Naive thymus-derived CD4-positive, alpha-beta T cell (primary cell): ENCODE measurements at regions not wholly inside any gene's neighbourhood (a gene's known extent, or its start where the extent isn't known, plus 50 kb on each side); places are given as distances from the start of the nearest gene placed in this dataset.

Experiments
- ATAC-seq: fragments of 150-1000 bp; cut with Tn5 transposase; 2 replicates; pipeline ENCODE4 v1.10.0; 2021; ENCODE audit warnings: mild to moderate bottlenecking, moderate library complexity
- CTCF ChIA-PET: fragments of 350-600 bp; sonication (Branson Sonifier 250); formaldehyde crosslinking; loops from one replicate; lab custom pipeline; 2021; ENCODE audit warnings: antibody characterized with exemption; lab: Charles Lee
- POLR2A ChIA-PET: fragments of 350-600 bp; sonication (Branson Sonifier 250); formaldehyde crosslinking; loops from one replicate; lab custom pipeline; 2021; ENCODE audit warnings: antibody characterized with exemption, inconsistent platforms; lab: Charles Lee
- DNase-seq, 9 donors: peaks; one replicate each; pipeline versions ENCODE4 v3.0.0 to v3.0.0-alpha.2; 2020 to 2022; ENCODE audit warnings: mixed read lengths in 1 of 9
- H3K27ac ChIP-seq: one replicate; pipeline ENCODE4 v1.7.0; 2013; ENCODE audit warnings: mild to moderate bottlenecking, low read depth, low read length, moderate library complexity
- H3K27me3 ChIP-seq, 2 donors: one replicate each; pipeline ENCODE4 v1.7.0; 2013; ENCODE audit warnings: low read length in 2 of 2, mild to moderate bottlenecking in 2 of 2, moderate library complexity in 2 of 2; ENCODE audit not compliant: control insufficient read depth in 2 of 2, insufficient read depth in 2 of 2
- H3K36me3 ChIP-seq, 3 experiments: 1 replicate in 2 of 3; 2 replicates in 1 of 3; pipeline ENCODE4 v1.7.0; 2013; ENCODE audit warnings: low read length in 3 of 3, mild to moderate bottlenecking in 3 of 3, moderate library complexity in 1 of 3; ENCODE audit not compliant: insufficient read depth in 3 of 3, control insufficient read depth in 2 of 3
- H3K4me1 ChIP-seq, 2 donors: one replicate each; pipeline ENCODE4 v1.7.0; 2013; ENCODE audit warnings: low read length in 2 of 2, mild to moderate bottlenecking in 2 of 2, moderate library complexity in 1 of 2; ENCODE audit not compliant: control insufficient read depth in 2 of 2, insufficient read depth in 2 of 2
- H3K4me3 ChIP-seq: 2 replicates; pipeline ENCODE4 v1.7.0; 2013; ENCODE audit warnings: mild to moderate bottlenecking, low read length
- H3K9me3 ChIP-seq, 3 experiments: 1 replicate in 2 of 3; 2 replicates in 1 of 3; pipeline ENCODE4 v1.7.0; 2013; ENCODE audit warnings: low read length in 3 of 3; ENCODE audit not compliant: control insufficient read depth in 2 of 3
- H3K27ac Mint-ChIP-seq, 9 donors: one replicate each; pipeline ENCODE4 v1.8.0; 2020 to 2022; ENCODE audit warnings: mixed read lengths in 9 of 9, mild to moderate bottlenecking in 8 of 9, moderate library complexity in 5 of 9, inconsistent platforms in 2 of 9
- H3K27me3 Mint-ChIP-seq, 5 donors: one replicate each; pipeline ENCODE4 v1.8.0; 2021 to 2022; ENCODE audit warnings: mixed read lengths in 5 of 5, mild to moderate bottlenecking in 1 of 5
- H3K36me3 Mint-ChIP-seq, 5 donors: one replicate each; pipeline ENCODE4 v1.8.0; 2020 to 2022; ENCODE audit warnings: mixed read lengths in 5 of 5, mild to moderate bottlenecking in 3 of 5, inconsistent platforms in 1 of 5
- H3K4me1 Mint-ChIP-seq, 7 donors: one replicate each; pipeline ENCODE4 v1.8.0; 2020 to 2022; ENCODE audit warnings: mixed read lengths in 7 of 7, mild to moderate bottlenecking in 3 of 7, inconsistent platforms in 1 of 7
- H3K4me3 Mint-ChIP-seq, 10 donors: one replicate each; pipeline ENCODE4 v1.8.0; 2020 to 2022; ENCODE audit warnings: mild to moderate bottlenecking in 10 of 10, mixed read lengths in 10 of 10, moderate library complexity in 6 of 10, inconsistent platforms in 2 of 10
- H3K9me3 Mint-ChIP-seq, 11 donors: one replicate each; pipeline ENCODE4 v1.8.0; 2020 to 2022; ENCODE audit warnings: mixed read lengths in 11 of 11, mild to moderate bottlenecking in 4 of 11, inconsistent platforms in 1 of 11, moderate library complexity in 1 of 11
- intact Hi-C, 2 donors: fragments of 100-400 bp; cut with micrococcal nuclease; formaldehyde crosslinking; loops; one replicate each; pipeline ENCODE4 v1.15.1; 2023

DNA sequence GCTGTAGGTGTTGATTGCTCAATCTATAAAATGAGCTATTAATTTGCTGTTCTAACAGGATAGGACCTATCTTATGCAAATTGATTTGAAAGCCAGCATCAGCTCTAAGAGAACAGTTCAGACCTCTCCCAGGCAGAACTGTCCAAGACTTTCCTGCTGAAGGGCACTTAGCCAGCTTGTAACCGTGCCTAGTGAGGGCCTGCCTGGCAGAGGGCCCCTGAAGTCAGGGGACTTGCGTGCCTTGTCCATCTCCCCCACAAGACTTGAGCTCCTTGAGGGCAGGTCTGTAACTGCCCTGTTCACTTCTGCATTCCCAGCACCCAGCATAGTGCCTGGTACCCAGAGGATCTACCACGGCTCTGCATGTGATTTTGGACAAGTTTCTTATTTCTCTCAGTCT lies 293.4 kb downstream of the CDK5RAP2 start:
- Histone ChIP-seq H3K4me3 (no peak overlapping the region), H3K9me3 (no peaks in the 10 kb centered on the region), H3K4me1 (no peaks in the 10 kb centered on the region), H3K36me3 (no peaks in the 10 kb centered on the region), H3K27me3 (no peaks in the 10 kb centered on the region), H3K27ac (no peak overlapping the region)
- H3K4me3 Mint-ChIP-seq: no peak overlapping the region
- no peak for ATAC-seq
- CTCF ChIA-PET: no interaction called here
- intact Hi-C loops: no loop called here
- H3K4me1 Mint-ChIP-seq: no peaks in the 10 kb centered on the region
- POLR2A ChIA-PET: no interaction called here
- DNase-seq: no peak
- peaks cover 0 to 4% (median 0%) of the 10 kb centered on the region in 5 donors for H3K36me3 Mint-ChIP-seq
- no peak overlapping the region for H3K27ac Mint-ChIP-seq
- H3K27me3 Mint-ChIP-seq: peaks cover 0 to 15% (median 12%) of the 10 kb centered on the region in 5 donors
- peaks cover 0 to 8% (median 3%) of the 10 kb centered on the region in 11 donors for H3K9me3 Mint-ChIP-seq

DNA sequence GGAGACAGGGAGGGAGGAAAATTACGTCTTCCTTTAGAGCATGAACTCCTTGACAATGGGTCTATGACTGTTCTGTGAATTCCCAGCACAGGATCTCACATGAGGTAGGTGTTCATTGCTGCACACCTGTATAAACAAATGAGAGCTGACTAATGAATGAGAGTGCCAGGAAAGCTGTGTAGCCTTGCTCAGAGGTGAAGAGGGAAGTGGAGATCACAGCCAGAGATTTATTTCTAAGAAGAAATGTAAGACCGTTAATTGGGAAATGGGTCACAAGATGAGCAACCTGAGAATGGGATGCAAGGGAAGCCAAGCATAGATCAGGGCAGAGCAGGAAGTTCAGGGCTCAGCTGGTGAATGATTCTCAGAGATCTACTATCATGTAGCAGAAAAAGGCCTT lies 295.1 kb downstream of the CDK5RAP2 start:
- H3K4me1 Mint-ChIP-seq: no peaks in the 10 kb centered on the region
- H3K4me3 ChIP-seq: no peak overlapping the region
- H3K9me3 ChIP-seq: no peaks in the 10 kb centered on the region
- H3K9me3 Mint-ChIP-seq: peaks cover 0 to 7% (median 0%) of the 10 kb centered on the region in 11 donors
- H3K36me3 ChIP-seq: no peaks in the 10 kb centered on the region
- ChIA-PET POLR2A (no interaction called here), CTCF (no interaction called here)
- H3K36me3 Mint-ChIP-seq: peaks cover 0 to 4% (median 0%) of the 10 kb centered on the region in 5 donors
- no peaks in the 10 kb centered on the region for H3K27me3 ChIP-seq
- intact Hi-C loops: no loop called here
- DNase-seq (no peak), ATAC-seq (no peak)
- no peaks in the 10 kb centered on the region for H3K4me1 ChIP-seq
- peaks cover 0 to 18% (median 15%) of the 10 kb centered on the region in 5 donors for H3K27me3 Mint-ChIP-seq
- H3K27ac Mint-ChIP-seq: no peak overlapping the region
- no peak overlapping the region for H3K4me3 Mint-ChIP-seq
- no peak overlapping the region for H3K27ac ChIP-seq

DNA sequence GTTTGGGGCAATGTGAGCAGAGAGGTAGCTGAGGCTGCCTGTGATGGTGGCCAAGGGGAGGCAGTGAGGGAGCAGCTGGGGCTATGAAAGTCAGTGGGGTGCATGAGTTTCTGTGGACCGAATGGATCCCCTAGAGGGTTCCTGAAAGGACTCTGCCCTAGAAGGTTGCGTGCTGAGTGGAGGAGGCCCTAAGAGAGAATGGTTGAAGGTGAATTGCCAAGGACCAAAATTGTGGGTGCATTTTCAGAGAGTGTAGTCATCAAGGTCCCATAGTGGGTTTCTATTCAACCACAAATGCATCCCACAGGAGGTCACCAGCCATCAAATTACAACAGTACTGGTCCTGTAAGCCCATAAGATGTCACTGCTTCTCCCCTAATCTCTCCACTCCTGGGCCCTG lies 298.3 kb downstream of the CDK5RAP2 start:
- Histone ChIP-seq H3K27me3 (no peaks in the 10 kb centered on the region), H3K4me1 (no peaks in the 10 kb centered on the region), H3K4me3 (no peak overlapping the region), H3K27ac (no peak overlapping the region), H3K9me3 (no peaks in the 10 kb centered on the region), H3K36me3 (no peaks in the 10 kb centered on the region)
- DNase-seq (no peak), ATAC-seq (no peak)
- CTCF ChIA-PET: no interaction called here
- intact Hi-C loops: no loop called here
- Mint-ChIP-seq H3K4me1 (no peaks in the 10 kb centered on the region), H3K36me3 (peaks cover 0 to 6% (median 0%) of the 10 kb centered on the region in 5 donors), H3K27me3 (peaks cover 0 to 32% (median 24%) of the 10 kb centered on the region in 5 donors), H3K9me3 (peaks cover 0 to 22% (median 8%) of the 10 kb centered on the region in 11 donors), H3K27ac (no peak overlapping the region), H3K4me3 (no peak overlapping the region)
- POLR2A ChIA-PET: no interaction called here

DNA sequence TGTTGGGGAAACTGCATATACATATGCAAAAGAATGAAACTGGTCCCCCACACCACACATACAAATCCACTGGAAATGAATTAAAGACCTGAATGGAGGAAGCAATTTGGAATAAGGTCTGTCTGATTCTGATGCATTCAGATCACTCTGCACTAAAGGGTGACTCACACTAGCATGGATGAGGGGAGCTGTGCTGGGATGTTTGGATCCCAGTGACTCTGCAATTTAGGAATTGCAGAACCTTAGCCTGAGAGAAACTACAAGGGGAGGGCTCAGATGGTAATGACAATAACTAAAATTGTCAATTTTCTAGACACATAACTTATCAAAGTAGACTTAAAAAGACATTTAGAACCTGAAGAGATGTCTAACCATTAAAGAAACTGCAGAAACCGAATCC lies 312.0 kb downstream of the CDK5RAP2 start:
- no peak for DNase-seq
- Mint-ChIP-seq H3K36me3 (no peaks in the 10 kb centered on the region), H3K27me3 (peaks cover 0 to 6% (median 0%) of the 10 kb centered on the region in 5 donors), H3K9me3 (peaks cover 5 to 39% (median 12%) of the 10 kb centered on the region in 11 donors), H3K4me3 (no peak overlapping the region), H3K27ac (no peak overlapping the region), H3K4me1 (no peaks in the 10 kb centered on the region)
- intact Hi-C loops: no loop called here
- Histone ChIP-seq H3K36me3 (no peaks in the 10 kb centered on the region), H3K27me3 (no peaks in the 10 kb centered on the region), H3K4me3 (no peak overlapping the region), H3K27ac (no peak overlapping the region), H3K9me3 (no peaks in the 10 kb centered on the region), H3K4me1 (no peaks in the 10 kb centered on the region)
- CTCF ChIA-PET: no interaction called here
- ATAC-seq: no peak
- POLR2A ChIA-PET: no interaction called here

DNA sequence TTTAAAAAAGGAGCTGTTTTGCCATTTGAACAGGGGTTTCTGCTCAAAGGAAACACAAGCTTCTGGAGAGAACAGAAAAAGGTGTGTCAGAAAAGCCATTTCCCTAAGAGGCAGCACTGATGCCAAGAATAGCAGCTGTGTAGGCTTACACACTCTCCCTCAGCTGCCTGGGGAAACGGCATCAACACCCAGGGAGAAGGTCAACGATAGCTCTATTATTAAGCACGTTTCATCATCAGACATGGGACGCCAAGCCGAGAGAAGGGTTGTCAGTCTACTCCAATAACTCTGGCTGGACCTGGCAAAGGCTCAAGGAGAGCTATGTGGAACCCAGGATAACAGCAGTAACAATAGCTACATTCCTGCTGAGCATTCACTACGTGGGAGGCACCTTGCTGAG lies 314.2 kb downstream of the CDK5RAP2 start:
- no peak overlapping the region for H3K4me3 ChIP-seq
- H3K27ac ChIP-seq: no peak overlapping the region
- H3K4me1 ChIP-seq: no peaks in the 10 kb centered on the region
- no peaks in the 10 kb centered on the region for H3K36me3 Mint-ChIP-seq
- intact Hi-C loops: no loop called here
- CTCF ChIA-PET: no interaction called here
- H3K9me3 ChIP-seq: no peaks in the 10 kb centered on the region
- peaks cover 0 to 23% (median 6%) of the 10 kb centered on the region in 11 donors for H3K9me3 Mint-ChIP-seq
- POLR2A ChIA-PET: no interaction called here
- H3K27me3 ChIP-seq: no peaks in the 10 kb centered on the region
- DNase-seq (no peak), ATAC-seq (no peak)
- no peaks in the 10 kb centered on the region for H3K4me1 Mint-ChIP-seq
- H3K27me3 Mint-ChIP-seq: peaks cover 0 to 5% (median 0%) of the 10 kb centered on the region in 5 donors
- H3K27ac Mint-ChIP-seq: no peak overlapping the region
- no peaks in the 10 kb centered on the region for H3K36me3 ChIP-seq
- no peak overlapping the region for H3K4me3 Mint-ChIP-seq

DNA sequence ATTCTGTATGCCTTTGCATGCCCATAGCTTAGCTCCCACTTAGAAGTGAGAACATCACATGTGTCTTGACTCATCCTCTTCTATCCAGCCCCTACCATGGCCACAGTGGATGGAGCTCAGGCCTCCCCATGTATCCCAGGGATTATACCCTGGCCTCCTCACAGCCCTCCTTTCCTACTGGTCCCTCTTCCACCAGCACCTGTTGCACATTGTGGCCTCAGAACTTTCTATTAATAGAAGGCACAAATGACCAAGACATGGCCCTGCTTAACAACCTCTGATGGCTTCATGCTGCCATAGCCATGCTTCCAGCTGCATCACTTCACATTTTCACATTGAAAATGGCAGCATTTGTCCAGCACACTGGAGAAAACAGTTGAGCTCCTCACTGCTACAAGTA lies 315.4 kb downstream of the CDK5RAP2 start:
- no peak overlapping the region for H3K4me3 ChIP-seq
- peaks cover 0 to 6% (median 4%) of the 10 kb centered on the region in 5 donors for H3K27me3 Mint-ChIP-seq
- H3K36me3 Mint-ChIP-seq: no peaks in the 10 kb centered on the region
- CTCF ChIA-PET: no interaction called here
- no peak overlapping the region for H3K27ac Mint-ChIP-seq
- H3K27ac ChIP-seq: no peak overlapping the region
- no peaks in the 10 kb centered on the region for H3K4me1 Mint-ChIP-seq
- H3K9me3 ChIP-seq: no peaks in the 10 kb centered on the region
- no peak for ATAC-seq
- no peaks in the 10 kb centered on the region for H3K27me3 ChIP-seq
- POLR2A ChIA-PET: no interaction called here
- no peak overlapping the region for H3K4me3 Mint-ChIP-seq
- H3K36me3 ChIP-seq: no peaks in the 10 kb centered on the region
- no peak for DNase-seq
- H3K4me1 ChIP-seq: no peaks in the 10 kb centered on the region
- intact Hi-C loops: no loop called here
- H3K9me3 Mint-ChIP-seq: peaks cover 0 to 16% (median 5%) of the 10 kb centered on the region in 11 donors

DNA sequence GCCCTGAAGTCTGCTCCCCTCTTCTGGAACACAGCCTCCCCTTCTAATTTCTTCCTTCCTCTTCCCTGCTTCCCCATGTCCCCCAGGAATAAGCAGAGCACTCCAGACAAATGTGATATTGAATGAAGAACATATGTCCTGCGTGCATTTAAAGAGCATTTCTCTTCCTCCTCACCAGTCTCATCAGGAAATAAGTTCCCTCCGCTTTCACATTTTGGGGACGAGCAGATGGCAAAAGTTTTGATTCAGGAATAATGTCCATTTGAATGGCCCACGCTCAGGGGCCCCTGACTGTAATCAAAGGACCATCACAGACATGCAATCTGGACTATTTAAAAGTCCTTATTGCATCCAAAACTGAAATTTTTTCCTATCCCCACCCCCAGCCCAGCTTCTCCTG lies 316.1 kb downstream of the CDK5RAP2 start:
- Histone ChIP-seq H3K4me1 (no peaks in the 10 kb centered on the region), H3K4me3 (no peak overlapping the region), H3K36me3 (no peaks in the 10 kb centered on the region), H3K27ac (no peak overlapping the region), H3K9me3 (no peaks in the 10 kb centered on the region), H3K27me3 (no peaks in the 10 kb centered on the region)
- no peaks in the 10 kb centered on the region for H3K36me3 Mint-ChIP-seq
- peaks cover 0 to 9% (median 5%) of the 10 kb centered on the region in 5 donors for H3K27me3 Mint-ChIP-seq
- DNase-seq (no peak), ATAC-seq (no peak)
- intact Hi-C loops: no loop called here
- CTCF ChIA-PET: no interaction called here
- H3K9me3 Mint-ChIP-seq: peaks cover 0 to 16% (median 5%) of the 10 kb centered on the region in 11 donors
- POLR2A ChIA-PET: no interaction called here
- H3K27ac Mint-ChIP-seq: no peak overlapping the region
- H3K4me3 Mint-ChIP-seq: no peak overlapping the region
- H3K4me1 Mint-ChIP-seq: no peaks in the 10 kb centered on the region
